ENCODE measurements at regions not wholly inside any gene's neighbourhood (a gene's known extent, or its start where the extent isn't known, plus 50 kb on each side); places are given as distances from the start of the nearest gene placed in this dataset.

DNA sequence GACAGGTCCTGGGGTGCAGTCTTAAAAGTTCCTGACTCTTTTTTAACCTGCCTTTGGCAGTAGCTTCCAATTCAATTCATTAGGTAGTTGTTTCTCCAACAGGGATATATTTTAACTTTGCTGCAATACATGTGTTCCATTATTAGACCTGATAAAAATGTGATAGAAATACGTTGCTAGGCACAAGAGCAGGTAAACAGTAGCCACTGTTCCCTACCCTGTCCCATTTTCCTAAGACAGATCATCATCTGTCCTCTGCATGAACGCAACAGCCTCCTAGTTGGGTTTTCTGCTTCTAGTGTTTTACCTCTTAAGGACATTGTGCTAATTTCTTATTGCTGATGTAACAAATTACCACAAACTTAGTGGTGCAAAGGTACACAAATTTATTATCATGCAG is 156.8 kb downstream of the SNAPC1 start:
- Histone ChIP-seq H3K27ac (no peak overlapping the region), H3K9me3 (no peaks in the 10 kb centered on the region), H3K36me3 (no peaks in the 10 kb centered on the region), H3K27me3 (peaks cover 0 to 4% (median 0%) of the 10 kb centered on the region in 9 donors), H3K4me3 (no peak overlapping the region), H3K4me1 (no peaks in the 10 kb centered on the region)
- no peak for TF ChIP-seq POLR2A (IDR thresholded peaks at IDR 0.05)
- TF ChIP-seq, protein P1, sequence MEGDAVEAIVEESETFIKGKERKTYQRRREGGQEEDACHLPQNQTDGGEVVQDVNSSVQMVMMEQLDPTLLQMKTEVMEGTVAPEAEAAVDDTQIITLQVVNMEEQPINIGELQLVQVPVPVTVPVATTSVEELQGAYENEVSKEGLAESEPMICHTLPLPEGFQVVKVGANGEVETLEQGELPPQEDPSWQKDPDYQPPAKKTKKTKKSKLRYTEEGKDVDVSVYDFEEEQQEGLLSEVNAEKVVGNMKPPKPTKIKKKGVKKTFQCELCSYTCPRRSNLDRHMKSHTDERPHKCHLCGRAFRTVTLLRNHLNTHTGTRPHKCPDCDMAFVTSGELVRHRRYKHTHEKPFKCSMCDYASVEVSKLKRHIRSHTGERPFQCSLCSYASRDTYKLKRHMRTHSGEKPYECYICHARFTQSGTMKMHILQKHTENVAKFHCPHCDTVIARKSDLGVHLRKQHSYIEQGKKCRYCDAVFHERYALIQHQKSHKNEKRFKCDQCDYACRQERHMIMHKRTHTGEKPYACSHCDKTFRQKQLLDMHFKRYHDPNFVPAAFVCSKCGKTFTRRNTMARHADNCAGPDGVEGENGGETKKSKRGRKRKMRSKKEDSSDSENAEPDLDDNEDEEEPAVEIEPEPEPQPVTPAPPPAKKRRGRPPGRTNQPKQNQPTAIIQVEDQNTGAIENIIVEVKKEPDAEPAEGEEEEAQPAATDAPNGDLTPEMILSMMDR (IDR thresholded peaks at IDR 0.05), result no peak
- intact Hi-C loops (cut with DNase I), result no loop called here
- ATAC-seq (peak in 1 of 4 donors; percentile 80), DNase-seq (no peak)
- WGBS, 4 donors, result 36 to 45% (median 40%) methylated on average over 2 of the region's 2 CpGs

GRCh38 chr14:61923348-61923747 is 161.1 kb downstream of the SNAPC1 start:
- H3K27ac ChIP-seq, result no peak overlapping the region
- ATAC-seq (no peak), DNase-seq (no peak)
- intact Hi-C loops (cut with DNase I), result no loop called here
- 24 to 35% (median 30%) methylated on average over 4 of the region's 4 CpGs for WGBS, 4 donors
- H3K4me3 ChIP-seq, result no peak overlapping the region
- H3K36me3 ChIP-seq, result no peaks in the 10 kb centered on the region
- no peaks in the 10 kb centered on the region for H3K4me1 ChIP-seq
- peaks cover 0 to 20% (median 0%) of the 10 kb centered on the region in 9 donors for H3K27me3 ChIP-seq
- no peaks in the 10 kb centered on the region for H3K9me3 ChIP-seq
- no peak for TF ChIP-seq POLR2A (IDR thresholded peaks at IDR 0.05)
- TF ChIP-seq, protein P1 (IDR thresholded peaks at IDR 0.05), result no peak

DNA sequence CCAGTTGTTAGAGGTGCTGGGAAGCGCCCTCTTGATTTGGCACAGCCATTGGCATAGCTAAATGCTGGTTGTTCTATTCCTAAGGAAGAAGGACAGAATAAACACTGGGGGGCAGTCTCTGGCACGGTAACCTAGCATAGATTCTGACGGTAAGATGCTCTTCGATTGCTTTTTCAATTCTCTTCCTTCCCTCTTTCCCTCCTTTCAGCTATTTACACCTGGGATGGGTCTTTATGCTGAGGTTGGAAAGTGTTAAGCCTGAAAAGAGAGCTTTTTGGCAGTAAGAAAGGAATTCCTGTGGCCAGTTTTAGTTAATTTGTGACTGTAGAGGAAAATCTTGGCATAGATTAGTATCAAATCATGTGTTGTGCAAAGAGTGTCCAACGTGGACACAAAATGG is 162.8 kb downstream of the SNAPC1 start:
- TF ChIP-seq, protein P1 (IDR thresholded peaks at IDR 0.05), result no peak
- TF ChIP-seq POLR2A (IDR thresholded peaks at IDR 0.05), result no peak
- WGBS, 4 donors, result 41 to 45% (median 45%) methylated on average over 5 of the region's 5 CpGs
- Histone ChIP-seq H3K36me3 (no peaks in the 10 kb centered on the region), H3K27ac (no peak overlapping the region), H3K4me1 (no peaks in the 10 kb centered on the region), H3K9me3 (no peaks in the 10 kb centered on the region), H3K27me3 (peaks cover 0 to 19% (median 0%) of the 10 kb centered on the region in 9 donors), H3K4me3 (no peak overlapping the region)
- intact Hi-C loops (cut with DNase I), result no loop called here
- DNase-seq (no peak), ATAC-seq (no peak)

GRCh38 chr14:61925732-61926435 is 163.7 kb downstream of the SNAPC1 start:
- Histone ChIP-seq H3K4me3 (no peak overlapping the region), H3K27me3 (peaks cover 0 to 19% (median 0%) of the 10 kb centered on the region in 9 donors), H3K4me1 (no peaks in the 10 kb centered on the region), H3K27ac (no peak overlapping the region), H3K9me3 (no peaks in the 10 kb centered on the region), H3K36me3 (no peaks in the 10 kb centered on the region)
- intact Hi-C loops (cut with DNase I), result no loop called here
- DNase-seq (no peak), ATAC-seq (no peak)
- 87 to 94% (median 87%) methylated on average over 1 of the region's 1 CpG for WGBS, 4 donors
- TF ChIP-seq, protein P1 (IDR thresholded peaks at IDR 0.05), result no peak
- no peak for TF ChIP-seq POLR2A (IDR thresholded peaks at IDR 0.05)

Data from heart left ventricle (tissue), 16 donors.